Peyer's patch (tissue), 4 donors: ENCODE measurements at regions not wholly inside any gene's neighbourhood (a gene's known extent, or its start where the extent isn't known, plus 50 kb on each side); places are given as distances from the start of the nearest gene placed in this dataset.

Experiments used
- DNase-seq, 3 donors: peaks; one replicate each; pipeline ENCODE4 v3.0.0-alpha.2; 2017 to 2019
- H3K27ac ChIP-seq, 4 donors: fragments of 200-600 bp; sonication (generic); one replicate each; pipeline ENCODE4 v1.5.1; 2016 to 2019
- H3K27me3 ChIP-seq, 2 donors: fragments of 200-600 bp; sonication (generic); one replicate each; pipeline ENCODE4 v1.5.1; 2019
- H3K36me3 ChIP-seq, 3 donors: fragments of 200-600 bp; sonication (generic); one replicate each; pipeline ENCODE4 v1.5.1; 2016 to 2019
- H3K4me1 ChIP-seq, 4 donors: fragments of 200-600 bp; sonication (generic); one replicate each; pipeline ENCODE4 v1.5.1; 2016 to 2019
- H3K4me3 ChIP-seq, 4 donors: fragments of 200-600 bp; sonication (generic); 1 replicate in 3 of 4; 2 replicates in 1 of 4; pipeline ENCODE4 v1.5.1; 2016 to 2019; ENCODE audit warnings: mild to moderate bottlenecking in 1 of 4
- H3K9me3 ChIP-seq, 4 donors: fragments of 200-600 bp; sonication (generic); one replicate each; pipeline ENCODE4 v1.5.1; 2016 to 2019; ENCODE audit warnings: mild to moderate bottlenecking in 1 of 4
- CTCF ChIP-seq, 6 experiments: fragments of 450-650 bp in 4 of 6; fragments of 200-600 bp in 2 of 6; sonication (generic) in 1 of 6; IDR thresholded peaks; one replicate each; pipeline ENCODE4 v1.5.1; 2017 to 2019; ENCODE audit warnings: antibody characterized with exemption in 6 of 6, mild to moderate bottlenecking in 3 of 6, moderate library complexity in 1 of 6
- POLR2A ChIP-seq, 2 donors: fragments of 450-650 bp; IDR thresholded peaks; one replicate each; pipeline ENCODE4 v1.5.1; 2017; ENCODE audit warnings: antibody characterized with exemption in 2 of 2, mild to moderate bottlenecking in 2 of 2, moderate library complexity in 2 of 2

- TF ChIP-seq CTCF (IDR thresholded peaks at IDR 0.05) (no peak), POLR2A (IDR thresholded peaks at IDR 0.05) (no peak)
- H3K4me3 ChIP-seq = no peak overlapping the region
- H3K4me1 ChIP-seq = no peaks in the 10 kb centered on the region
- no peaks in the 10 kb centered on the region for H3K27me3 ChIP-seq
- no peaks in the 10 kb centered on the region for H3K9me3 ChIP-seq
- H3K36me3 ChIP-seq = no peaks in the 10 kb centered on the region
- H3K27ac ChIP-seq = no peak overlapping the region
- no peak for DNase-seq
These were observed 167.0 kb downstream of the ZC3H11B start for GRCh38 chr1:219445864-219446263.

- TF ChIP-seq CTCF (IDR thresholded peaks at IDR 0.05) (no peak), POLR2A (IDR thresholded peaks at IDR 0.05) (no peak)
- no peak for DNase-seq
- H3K27me3 ChIP-seq = no peaks in the 10 kb centered on the region
- H3K4me1 ChIP-seq = no peaks in the 10 kb centered on the region
- no peak overlapping the region for H3K4me3 ChIP-seq
- H3K9me3 ChIP-seq = no peaks in the 10 kb centered on the region
- no peaks in the 10 kb centered on the region for H3K36me3 ChIP-seq
- H3K27ac ChIP-seq = no peak overlapping the region
These were observed 168.4 kb downstream of the ZC3H11B start for GRCh38 chr1:219444474-219444873.

- H3K4me3 ChIP-seq = no peak overlapping the region
- H3K4me1 ChIP-seq = no peaks in the 10 kb centered on the region
- no peak for TF ChIP-seq CTCF (IDR thresholded peaks at IDR 0.05)
- no peak for TF ChIP-seq POLR2A (IDR thresholded peaks at IDR 0.05)
- no peak for DNase-seq
- no peaks in the 10 kb centered on the region for H3K27me3 ChIP-seq
- H3K36me3 ChIP-seq = no peaks in the 10 kb centered on the region
- H3K9me3 ChIP-seq = no peaks in the 10 kb centered on the region
- H3K27ac ChIP-seq = no peak overlapping the region
These were observed 169.1 kb downstream of the ZC3H11B start for GRCh38 chr1:219443763-219444162.

- Histone ChIP-seq H3K27me3 (no peaks in the 10 kb centered on the region), H3K4me3 (no peak overlapping the region), H3K27ac (no peak overlapping the region), H3K4me1 (no peaks in the 10 kb centered on the region), H3K36me3 (no peaks in the 10 kb centered on the region), H3K9me3 (no peaks in the 10 kb centered on the region)
- TF ChIP-seq CTCF (IDR thresholded peaks at IDR 0.05) = no peak
- no peak for TF ChIP-seq POLR2A (IDR thresholded peaks at IDR 0.05)
- no peak for DNase-seq
These were observed 170.3 kb downstream of the ZC3H11B start for GRCh38 chr1:219442611-219443061.

GRCh38 chr1:219441884-219442283, 171.0 kb downstream of the ZC3H11B start:
- H3K4me3 ChIP-seq = no peak overlapping the region
- no peak for DNase-seq
- no peaks in the 10 kb centered on the region for H3K36me3 ChIP-seq
- TF ChIP-seq CTCF (IDR thresholded peaks at IDR 0.05) = no peak
- TF ChIP-seq POLR2A (IDR thresholded peaks at IDR 0.05) = no peak
- H3K27ac ChIP-seq = no peak overlapping the region
- H3K9me3 ChIP-seq = no peaks in the 10 kb centered on the region
- H3K27me3 ChIP-seq = no peaks in the 10 kb centered on the region
- no peaks in the 10 kb centered on the region for H3K4me1 ChIP-seq

- H3K9me3 ChIP-seq = no peaks in the 10 kb centered on the region
- no peak overlapping the region for H3K27ac ChIP-seq
- TF ChIP-seq POLR2A (IDR thresholded peaks at IDR 0.05) (no peak), CTCF (IDR thresholded peaks at IDR 0.05) (no peak)
- H3K27me3 ChIP-seq = no peaks in the 10 kb centered on the region
- H3K36me3 ChIP-seq = no peaks in the 10 kb centered on the region
- no peaks in the 10 kb centered on the region for H3K4me1 ChIP-seq
- DNase-seq = no peak
- H3K4me3 ChIP-seq = no peak overlapping the region
These were observed 173.5 kb downstream of the ZC3H11B start for GRCh38 chr1:219439376-219439775.
